ENCODE measurements at regions not wholly inside any gene's neighbourhood (a gene's known extent, or its start where the extent isn't known, plus 50 kb on each side); places are given as distances from the start of the nearest gene placed in this dataset.

GRCh38 chr12:89856431-89856830 lies 147.8 kb upstream of the ATP2B1 start:
- DNase-seq (no peak), ATAC-seq (peak; percentile 60 to 71)
- no peak overlapping the region for H3K27ac ChIP-seq
- no peaks in the 10 kb centered on the region for H3K36me3 ChIP-seq
- no peaks in the 10 kb centered on the region for H3K27me3 ChIP-seq (ENCODE audit: low read depth)
- no peak for TF ChIP-seq CTCF (IDR thresholded peaks at IDR 0.05)
- H3K4me3 ChIP-seq = no peak overlapping the region
- peaks cover 3% of the 10 kb centered on the region for H3K4me1 ChIP-seq
- no peaks in the 10 kb centered on the region for H3K9me3 ChIP-seq
- intact Hi-C loops (cut with DNase I) = no loop called here

DNA sequence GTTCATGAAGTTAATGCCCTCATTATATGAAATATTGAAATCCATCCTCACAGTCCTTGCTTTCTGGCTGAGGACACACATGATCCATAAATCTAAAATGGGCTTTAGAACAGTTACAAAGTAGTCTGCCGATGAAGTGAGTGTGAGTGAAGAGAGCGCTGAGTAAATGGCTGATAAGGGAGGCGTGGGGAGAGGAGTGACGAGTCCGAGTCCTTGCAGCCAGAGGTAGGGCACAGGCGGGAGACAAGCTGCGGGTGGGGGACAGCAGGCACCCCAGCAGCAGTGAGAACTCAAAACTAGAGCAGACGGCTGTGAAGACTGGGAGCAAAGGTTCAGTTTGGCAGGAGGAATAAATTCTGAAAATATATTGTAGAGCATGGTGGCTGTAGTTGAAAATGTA lies 140.1 kb upstream of the ATP2B1 start:
- no peaks in the 10 kb centered on the region for H3K4me1 ChIP-seq
- no peak for TF ChIP-seq CTCF (IDR thresholded peaks at IDR 0.05)
- H3K9me3 ChIP-seq = no peaks in the 10 kb centered on the region
- H3K27ac ChIP-seq = no peak overlapping the region
- ATAC-seq (no peak), DNase-seq (no peak)
- H3K27me3 ChIP-seq (ENCODE audit: low read depth) = no peaks in the 10 kb centered on the region
- H3K36me3 ChIP-seq = no peaks in the 10 kb centered on the region
- intact Hi-C loops (cut with DNase I) = no loop called here
- no peak overlapping the region for H3K4me3 ChIP-seq

GRCh38 chr12:89846473-89847055 lies 137.9 kb upstream of the ATP2B1 start:
- Histone ChIP-seq H3K4me1 (no peaks in the 10 kb centered on the region), H3K36me3 (no peaks in the 10 kb centered on the region), H3K9me3 (no peaks in the 10 kb centered on the region), H3K27ac (no peak overlapping the region), H3K27me3 (ENCODE audit: low read depth) (no peaks in the 10 kb centered on the region), H3K4me3 (no peak overlapping the region)
- DNase-seq = no peak
- no peak for ATAC-seq
- intact Hi-C loops (cut with DNase I) = no loop called here
- no peak for TF ChIP-seq CTCF (IDR thresholded peaks at IDR 0.05)

DNA sequence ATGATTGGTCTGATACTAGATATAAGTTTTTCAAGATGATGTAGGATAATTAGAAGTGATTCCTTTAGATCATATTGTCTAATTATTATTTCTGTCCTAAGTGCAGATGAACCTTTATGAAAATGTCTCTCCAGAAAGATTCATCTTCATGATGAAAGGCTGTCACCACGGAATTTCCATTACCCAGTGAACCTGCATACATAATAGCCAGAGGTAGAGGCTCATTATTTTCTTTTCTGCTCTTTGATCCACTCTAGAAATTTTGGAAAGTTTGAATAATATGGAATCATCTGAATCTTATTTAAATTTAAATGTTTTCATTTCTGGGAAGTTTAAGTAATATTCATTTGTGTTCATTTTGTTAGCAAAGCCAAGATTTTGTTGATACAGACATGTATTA lies 137.1 kb upstream of the ATP2B1 start:
- no peak for DNase-seq
- TF ChIP-seq CTCF (IDR thresholded peaks at IDR 0.05) = no peak
- no peaks in the 10 kb centered on the region for H3K4me1 ChIP-seq

GRCh38 chr12:89845366-89845765 lies 136.7 kb upstream of the ATP2B1 start:
- Histone ChIP-seq H3K4me1 (no peaks in the 10 kb centered on the region), H3K9me3 (no peaks in the 10 kb centered on the region), H3K27me3 (ENCODE audit: low read depth) (no peaks in the 10 kb centered on the region), H3K27ac (no peak overlapping the region), H3K4me3 (no peak overlapping the region), H3K36me3 (no peaks in the 10 kb centered on the region)
- DNase-seq (no peak), ATAC-seq (no peak)
- intact Hi-C loops (cut with DNase I) = no loop called here
- no peak for TF ChIP-seq CTCF (IDR thresholded peaks at IDR 0.05)

More for the DNA sequence above, 137.1 kb upstream of the ATP2B1 start:
- Histone ChIP-seq H3K9me3 (no peaks in the 10 kb centered on the region), H3K36me3 (no peaks in the 10 kb centered on the region), H3K4me3 (no peak overlapping the region), H3K27ac (no peak overlapping the region), H3K27me3 (ENCODE audit: low read depth) (no peaks in the 10 kb centered on the region)
- ATAC-seq = no peak
- intact Hi-C loops (cut with DNase I) = no loop called here

GRCh38 chr12:89844539-89844938 lies 135.9 kb upstream of the ATP2B1 start:
- Histone ChIP-seq H3K4me1 (no peaks in the 10 kb centered on the region), H3K4me3 (no peak overlapping the region), H3K36me3 (no peaks in the 10 kb centered on the region), H3K27ac (no peak overlapping the region), H3K27me3 (ENCODE audit: low read depth) (no peaks in the 10 kb centered on the region), H3K9me3 (no peaks in the 10 kb centered on the region)
- ATAC-seq (no peak), DNase-seq (no peak)
- intact Hi-C loops (cut with DNase I) = no loop called here
- no peak for TF ChIP-seq CTCF (IDR thresholded peaks at IDR 0.05)
